ENCODE measurements at regions not wholly inside any gene's neighbourhood (a gene's known extent, or its start where the extent isn't known, plus 50 kb on each side); places are given as distances from the start of the nearest gene placed in this dataset.

DNA sequence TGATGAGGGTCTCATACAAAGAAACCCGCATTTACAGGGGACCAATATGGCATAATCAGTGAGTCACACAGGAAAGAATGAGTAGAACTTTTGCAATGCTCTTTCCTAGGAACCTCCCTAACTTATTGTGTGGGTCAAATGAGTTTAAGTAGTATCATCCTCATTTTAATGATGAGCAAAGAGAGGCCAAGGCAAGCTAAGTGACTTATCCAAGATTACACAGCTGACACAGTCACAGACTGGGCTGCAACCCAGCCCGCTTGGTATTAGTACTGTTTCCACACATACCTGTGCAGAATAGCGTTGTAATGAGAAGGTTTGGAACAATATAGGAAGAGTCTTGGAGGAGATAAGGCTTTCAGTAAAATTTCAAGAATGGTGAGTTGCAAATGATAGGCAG is 91.0 kb upstream of the PPP1R2C start:
- TF ChIP-seq, protein P1, sequence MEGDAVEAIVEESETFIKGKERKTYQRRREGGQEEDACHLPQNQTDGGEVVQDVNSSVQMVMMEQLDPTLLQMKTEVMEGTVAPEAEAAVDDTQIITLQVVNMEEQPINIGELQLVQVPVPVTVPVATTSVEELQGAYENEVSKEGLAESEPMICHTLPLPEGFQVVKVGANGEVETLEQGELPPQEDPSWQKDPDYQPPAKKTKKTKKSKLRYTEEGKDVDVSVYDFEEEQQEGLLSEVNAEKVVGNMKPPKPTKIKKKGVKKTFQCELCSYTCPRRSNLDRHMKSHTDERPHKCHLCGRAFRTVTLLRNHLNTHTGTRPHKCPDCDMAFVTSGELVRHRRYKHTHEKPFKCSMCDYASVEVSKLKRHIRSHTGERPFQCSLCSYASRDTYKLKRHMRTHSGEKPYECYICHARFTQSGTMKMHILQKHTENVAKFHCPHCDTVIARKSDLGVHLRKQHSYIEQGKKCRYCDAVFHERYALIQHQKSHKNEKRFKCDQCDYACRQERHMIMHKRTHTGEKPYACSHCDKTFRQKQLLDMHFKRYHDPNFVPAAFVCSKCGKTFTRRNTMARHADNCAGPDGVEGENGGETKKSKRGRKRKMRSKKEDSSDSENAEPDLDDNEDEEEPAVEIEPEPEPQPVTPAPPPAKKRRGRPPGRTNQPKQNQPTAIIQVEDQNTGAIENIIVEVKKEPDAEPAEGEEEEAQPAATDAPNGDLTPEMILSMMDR (conservative IDR thresholded peaks at IDR 0.05; ENCODE audit: low read length): no peak
- no peak for TF ChIP-seq EZH2phosphoT487 (IDR thresholded peaks at IDR 0.05; ENCODE audit: borderline replicate concordance, low read depth, low read length)
